Lower leg skin (tissue), 3 donors: ENCODE measurements at regions not wholly inside any gene's neighbourhood (a gene's known extent, or its start where the extent isn't known, plus 50 kb on each side); places are given as distances from the start of the nearest gene placed in this dataset.

Source experiments
- CTCF ChIP-seq, 3 donors: fragments of 450-650 bp; IDR thresholded peaks; one replicate each; pipeline ENCODE4 v1.5.1; 2016; ENCODE audit warnings: antibody characterized with exemption in 3 of 3, mild to moderate bottlenecking in 3 of 3, moderate library complexity in 2 of 3
- POLR2A ChIP-seq, 2 donors: fragments of 450-650 bp; IDR thresholded peaks; one replicate each; pipeline ENCODE4 v1.6.1; 2016 to 2017; ENCODE audit warnings: antibody characterized with exemption in 2 of 2, mild to moderate bottlenecking in 1 of 2, moderate library complexity in 1 of 2

GRCh38 chr16:73480381-73480780, 432.5 kb upstream of the ZFHX3 start:
- TF ChIP-seq CTCF (IDR thresholded peaks at IDR 0.05): no peak
- TF ChIP-seq POLR2A (IDR thresholded peaks at IDR 0.05): no peak
